Medulla oblongata (tissue), 1 donor: ENCODE measurements at regions not wholly inside any gene's neighbourhood (a gene's known extent, or its start where the extent isn't known, plus 50 kb on each side); places are given as distances from the start of the nearest gene placed in this dataset.
"Not testable (repeated sequence)": the region's sequence is repeated elsewhere in the genome, so short reads cannot be mapped to it uniquely, and the experiment has no call there.

Source experiments
- DNase-seq: peaks from one replicate; pipeline ENCODE4 v3.0.0-alpha.2; 2015; ENCODE audit errors: extremely low spot score

DNA sequence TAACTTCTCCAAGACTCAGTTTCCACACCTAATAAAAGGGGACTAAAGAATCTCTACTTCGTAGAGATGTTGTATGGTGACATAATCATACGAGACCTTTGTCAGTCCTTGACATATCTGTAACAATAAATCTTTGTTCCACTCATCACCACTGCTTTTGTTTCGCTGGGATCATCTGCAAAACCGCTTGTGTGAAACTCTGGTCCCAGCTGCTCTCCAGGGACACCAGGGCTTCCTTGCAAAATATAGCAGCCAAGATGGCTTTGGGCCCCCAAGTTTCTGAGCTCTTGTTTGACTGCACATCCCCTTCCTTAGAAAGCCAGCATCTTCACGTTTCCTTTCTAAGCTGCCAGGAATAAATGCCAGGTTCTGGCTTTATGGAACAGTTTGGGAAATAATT is 110.5 kb upstream of the RRN3 start:
- peak; percentile 2 for DNase-seq

- DNase-seq, result not testable (repeated sequence)
Measured at GRCh38 chr16:15192813-15193212, 98.7 kb upstream of the RRN3 start.

- DNase-seq, result not testable (repeated sequence)
Measured at GRCh38 chr16:15192197-15192596, 98.1 kb upstream of the RRN3 start.

DNA sequence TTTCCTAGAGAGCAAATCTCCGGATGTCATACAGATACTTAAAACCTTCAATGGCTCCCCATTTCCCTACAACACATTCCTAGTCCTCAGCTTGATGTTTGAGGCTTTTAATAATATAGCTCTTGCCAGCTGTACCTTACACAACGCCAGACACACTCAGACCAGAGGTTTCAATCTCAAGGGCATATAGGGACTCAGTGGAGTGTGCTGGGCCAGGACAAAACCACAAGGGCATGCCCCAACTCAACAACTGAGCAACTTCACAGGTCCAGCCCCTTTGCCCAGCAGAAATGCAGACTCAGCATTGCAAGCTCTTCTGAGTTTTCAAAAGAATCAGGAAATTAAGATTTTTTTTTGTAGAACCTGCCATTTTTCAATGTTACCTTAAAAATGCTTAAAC is 95.4 kb upstream of the RRN3 start:
- DNase-seq, result not testable (repeated sequence)
